OCI-LY7 (cell line): ENCODE measurements at regions not wholly inside any gene's neighbourhood (a gene's known extent, or its start where the extent isn't known, plus 50 kb on each side); places are given as distances from the start of the nearest gene placed in this dataset.

ENCODE experiments used
- EZH2phosphoT487 ChIP-seq: fragments of 200-600 bp; sonication (generic); IDR thresholded peaks from 2 replicates; pipeline ENCODE4 v1.6.1; 2018; ENCODE audit warnings: low read depth, borderline replicate concordance, mild to moderate bottlenecking, mixed run types, antibody characterized with exemption, low read length, moderate library complexity, mixed read lengths
- TF ChIP-seq, protein P1 (sequence below): fragments of 200-600 bp; sonication (generic); conservative IDR thresholded peaks from 2 replicates; pipeline ENCODE4 v1.5.1; 2014; ENCODE audit warnings: mild to moderate bottlenecking, antibody characterized with exemption, low read length, moderate library complexity, mixed read lengths

GRCh38 chr1:226494092-226494609 is 54.4 kb upstream of the STUM start:
- TF ChIP-seq, protein P1, sequence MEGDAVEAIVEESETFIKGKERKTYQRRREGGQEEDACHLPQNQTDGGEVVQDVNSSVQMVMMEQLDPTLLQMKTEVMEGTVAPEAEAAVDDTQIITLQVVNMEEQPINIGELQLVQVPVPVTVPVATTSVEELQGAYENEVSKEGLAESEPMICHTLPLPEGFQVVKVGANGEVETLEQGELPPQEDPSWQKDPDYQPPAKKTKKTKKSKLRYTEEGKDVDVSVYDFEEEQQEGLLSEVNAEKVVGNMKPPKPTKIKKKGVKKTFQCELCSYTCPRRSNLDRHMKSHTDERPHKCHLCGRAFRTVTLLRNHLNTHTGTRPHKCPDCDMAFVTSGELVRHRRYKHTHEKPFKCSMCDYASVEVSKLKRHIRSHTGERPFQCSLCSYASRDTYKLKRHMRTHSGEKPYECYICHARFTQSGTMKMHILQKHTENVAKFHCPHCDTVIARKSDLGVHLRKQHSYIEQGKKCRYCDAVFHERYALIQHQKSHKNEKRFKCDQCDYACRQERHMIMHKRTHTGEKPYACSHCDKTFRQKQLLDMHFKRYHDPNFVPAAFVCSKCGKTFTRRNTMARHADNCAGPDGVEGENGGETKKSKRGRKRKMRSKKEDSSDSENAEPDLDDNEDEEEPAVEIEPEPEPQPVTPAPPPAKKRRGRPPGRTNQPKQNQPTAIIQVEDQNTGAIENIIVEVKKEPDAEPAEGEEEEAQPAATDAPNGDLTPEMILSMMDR, result no peak
- no peak for TF ChIP-seq EZH2phosphoT487
